ENCODE measurements at regions not wholly inside any gene's neighbourhood (a gene's known extent, or its start where the extent isn't known, plus 50 kb on each side); places are given as distances from the start of the nearest gene placed in this dataset.

DNA sequence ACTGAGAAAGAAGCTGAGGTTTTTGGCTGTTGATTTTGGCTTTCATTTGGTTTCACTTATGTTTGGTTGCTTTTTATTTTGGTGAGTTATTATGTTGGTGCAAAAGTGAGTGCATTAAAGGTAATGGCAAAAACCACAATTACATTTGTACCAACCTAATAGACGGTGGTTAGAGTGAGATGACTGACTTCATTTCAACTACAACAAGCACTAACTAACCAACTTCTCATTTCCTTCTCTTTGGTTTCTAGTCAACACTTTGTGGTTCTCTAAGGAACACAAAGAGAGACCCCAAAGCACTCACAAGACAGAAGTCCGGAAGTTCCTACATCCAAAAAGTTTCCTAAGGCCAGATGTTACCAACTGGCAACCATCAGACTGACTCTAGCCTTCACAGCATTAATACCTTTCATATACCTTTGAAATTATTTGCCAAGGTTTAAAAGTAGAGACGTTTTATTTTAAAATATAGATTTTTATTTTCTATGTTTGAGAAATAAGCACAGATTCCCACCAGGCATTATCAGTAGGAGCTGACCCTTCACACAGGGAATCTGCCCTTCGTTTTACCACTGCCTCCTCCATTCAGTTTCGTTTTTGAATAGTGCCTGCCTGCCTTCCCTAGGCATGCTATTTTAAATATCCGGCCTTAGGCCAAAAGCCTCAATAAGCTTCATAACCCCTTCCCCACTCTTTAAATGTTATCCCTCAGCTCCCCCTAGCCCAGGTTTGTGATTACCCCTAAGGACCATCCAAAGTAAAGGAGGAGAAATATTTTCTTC, 301.1 kb upstream of the PTGER4 start:
- TF ChIP-seq, protein P1, sequence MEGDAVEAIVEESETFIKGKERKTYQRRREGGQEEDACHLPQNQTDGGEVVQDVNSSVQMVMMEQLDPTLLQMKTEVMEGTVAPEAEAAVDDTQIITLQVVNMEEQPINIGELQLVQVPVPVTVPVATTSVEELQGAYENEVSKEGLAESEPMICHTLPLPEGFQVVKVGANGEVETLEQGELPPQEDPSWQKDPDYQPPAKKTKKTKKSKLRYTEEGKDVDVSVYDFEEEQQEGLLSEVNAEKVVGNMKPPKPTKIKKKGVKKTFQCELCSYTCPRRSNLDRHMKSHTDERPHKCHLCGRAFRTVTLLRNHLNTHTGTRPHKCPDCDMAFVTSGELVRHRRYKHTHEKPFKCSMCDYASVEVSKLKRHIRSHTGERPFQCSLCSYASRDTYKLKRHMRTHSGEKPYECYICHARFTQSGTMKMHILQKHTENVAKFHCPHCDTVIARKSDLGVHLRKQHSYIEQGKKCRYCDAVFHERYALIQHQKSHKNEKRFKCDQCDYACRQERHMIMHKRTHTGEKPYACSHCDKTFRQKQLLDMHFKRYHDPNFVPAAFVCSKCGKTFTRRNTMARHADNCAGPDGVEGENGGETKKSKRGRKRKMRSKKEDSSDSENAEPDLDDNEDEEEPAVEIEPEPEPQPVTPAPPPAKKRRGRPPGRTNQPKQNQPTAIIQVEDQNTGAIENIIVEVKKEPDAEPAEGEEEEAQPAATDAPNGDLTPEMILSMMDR (IDR thresholded peaks at IDR 0.05): no peak
- no peak for TF ChIP-seq CHD4 (IDR thresholded peaks at IDR 0.05; ENCODE audit: borderline replicate concordance)
- TF ChIP-seq, protein P2, sequence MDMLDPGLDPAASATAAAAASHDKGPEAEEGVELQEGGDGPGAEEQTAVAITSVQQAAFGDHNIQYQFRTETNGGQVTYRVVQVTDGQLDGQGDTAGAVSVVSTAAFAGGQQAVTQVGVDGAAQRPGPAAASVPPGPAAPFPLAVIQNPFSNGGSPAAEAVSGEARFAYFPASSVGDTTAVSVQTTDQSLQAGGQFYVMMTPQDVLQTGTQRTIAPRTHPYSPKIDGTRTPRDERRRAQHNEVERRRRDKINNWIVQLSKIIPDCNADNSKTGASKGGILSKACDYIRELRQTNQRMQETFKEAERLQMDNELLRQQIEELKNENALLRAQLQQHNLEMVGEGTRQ (IDR thresholded peaks at IDR 0.05): no peak
- TF ChIP-seq RCOR1 (IDR thresholded peaks at IDR 0.05; ENCODE audit: low read depth, low read length): no peak
- no peak for TF ChIP-seq POLR2A (IDR thresholded peaks at IDR 0.05; ENCODE audit: low read length)
- TF ChIP-seq, protein P3, sequence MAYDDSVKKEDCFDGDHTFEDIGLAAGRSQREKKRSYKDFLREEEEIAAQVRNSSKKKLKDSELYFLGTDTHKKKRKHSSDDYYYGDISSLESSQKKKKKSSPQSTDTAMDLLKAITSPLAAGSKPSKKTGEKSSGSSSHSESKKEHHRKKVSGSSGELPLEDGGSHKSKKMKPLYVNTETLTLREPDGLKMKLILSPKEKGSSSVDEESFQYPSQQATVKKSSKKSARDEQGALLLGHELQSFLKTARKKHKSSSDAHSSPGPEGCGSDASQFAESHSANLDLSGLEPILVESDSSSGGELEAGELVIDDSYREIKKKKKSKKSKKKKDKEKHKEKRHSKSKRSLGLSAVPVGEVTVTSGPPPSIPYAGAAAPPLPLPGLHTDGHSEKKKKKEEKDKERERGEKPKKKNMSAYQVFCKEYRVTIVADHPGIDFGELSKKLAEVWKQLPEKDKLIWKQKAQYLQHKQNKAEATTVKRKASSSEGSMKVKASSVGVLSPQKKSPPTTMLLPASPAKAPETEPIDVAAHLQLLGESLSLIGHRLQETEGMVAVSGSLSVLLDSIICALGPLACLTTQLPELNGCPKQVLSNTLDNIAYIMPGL (CRISPR knock-in tag; IDR thresholded peaks at IDR 0.05; ENCODE audit: borderline replicate concordance): no peak
- TF ChIP-seq, protein P4, sequence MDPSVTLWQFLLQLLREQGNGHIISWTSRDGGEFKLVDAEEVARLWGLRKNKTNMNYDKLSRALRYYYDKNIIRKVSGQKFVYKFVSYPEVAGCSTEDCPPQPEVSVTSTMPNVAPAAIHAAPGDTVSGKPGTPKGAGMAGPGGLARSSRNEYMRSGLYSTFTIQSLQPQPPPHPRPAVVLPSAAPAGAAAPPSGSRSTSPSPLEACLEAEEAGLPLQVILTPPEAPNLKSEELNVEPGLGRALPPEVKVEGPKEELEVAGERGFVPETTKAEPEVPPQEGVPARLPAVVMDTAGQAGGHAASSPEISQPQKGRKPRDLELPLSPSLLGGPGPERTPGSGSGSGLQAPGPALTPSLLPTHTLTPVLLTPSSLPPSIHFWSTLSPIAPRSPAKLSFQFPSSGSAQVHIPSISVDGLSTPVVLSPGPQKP (IDR thresholded peaks at IDR 0.05; ENCODE audit: low read depth, low read length): no peak
- TF ChIP-seq ZNF302 (CRISPR knock-in tag; IDR thresholded peaks at IDR 0.05): no peak
- TF ChIP-seq, protein P5, sequence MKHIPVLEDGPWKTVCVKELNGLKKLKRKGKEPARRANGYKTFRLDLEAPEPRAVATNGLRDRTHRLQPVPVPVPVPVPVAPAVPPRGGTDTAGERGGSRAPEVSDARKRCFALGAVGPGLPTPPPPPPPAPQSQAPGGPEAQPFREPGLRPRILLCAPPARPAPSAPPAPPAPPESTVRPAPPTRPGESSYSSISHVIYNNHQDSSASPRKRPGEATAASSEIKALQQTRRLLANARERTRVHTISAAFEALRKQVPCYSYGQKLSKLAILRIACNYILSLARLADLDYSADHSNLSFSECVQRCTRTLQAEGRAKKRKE (CRISPR knock-in tag; IDR thresholded peaks at IDR 0.05; ENCODE audit: low read depth): no peak
- TF ChIP-seq, protein P6, sequence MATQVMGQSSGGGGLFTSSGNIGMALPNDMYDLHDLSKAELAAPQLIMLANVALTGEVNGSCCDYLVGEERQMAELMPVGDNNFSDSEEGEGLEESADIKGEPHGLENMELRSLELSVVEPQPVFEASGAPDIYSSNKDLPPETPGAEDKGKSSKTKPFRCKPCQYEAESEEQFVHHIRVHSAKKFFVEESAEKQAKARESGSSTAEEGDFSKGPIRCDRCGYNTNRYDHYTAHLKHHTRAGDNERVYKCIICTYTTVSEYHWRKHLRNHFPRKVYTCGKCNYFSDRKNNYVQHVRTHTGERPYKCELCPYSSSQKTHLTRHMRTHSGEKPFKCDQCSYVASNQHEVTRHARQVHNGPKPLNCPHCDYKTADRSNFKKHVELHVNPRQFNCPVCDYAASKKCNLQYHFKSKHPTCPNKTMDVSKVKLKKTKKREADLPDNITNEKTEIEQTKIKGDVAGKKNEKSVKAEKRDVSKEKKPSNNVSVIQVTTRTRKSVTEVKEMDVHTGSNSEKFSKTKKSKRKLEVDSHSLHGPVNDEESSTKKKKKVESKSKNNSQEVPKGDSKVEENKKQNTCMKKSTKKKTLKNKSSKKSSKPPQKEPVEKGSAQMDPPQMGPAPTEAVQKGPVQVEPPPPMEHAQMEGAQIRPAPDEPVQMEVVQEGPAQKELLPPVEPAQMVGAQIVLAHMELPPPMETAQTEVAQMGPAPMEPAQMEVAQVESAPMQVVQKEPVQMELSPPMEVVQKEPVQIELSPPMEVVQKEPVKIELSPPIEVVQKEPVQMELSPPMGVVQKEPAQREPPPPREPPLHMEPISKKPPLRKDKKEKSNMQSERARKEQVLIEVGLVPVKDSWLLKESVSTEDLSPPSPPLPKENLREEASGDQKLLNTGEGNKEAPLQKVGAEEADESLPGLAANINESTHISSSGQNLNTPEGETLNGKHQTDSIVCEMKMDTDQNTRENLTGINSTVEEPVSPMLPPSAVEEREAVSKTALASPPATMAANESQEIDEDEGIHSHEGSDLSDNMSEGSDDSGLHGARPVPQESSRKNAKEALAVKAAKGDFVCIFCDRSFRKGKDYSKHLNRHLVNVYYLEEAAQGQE (IDR thresholded peaks at IDR 0.05): no peak
